ENCODE measurements at regions not wholly inside any gene's neighbourhood (a gene's known extent, or its start where the extent isn't known, plus 50 kb on each side); places are given as distances from the start of the nearest gene placed in this dataset.

GRCh38 chr3:21109056-21109455 lies 642.0 kb downstream of the ZNF385D start:
- WGBS, 5 donors, result 64 to 76% (median 73%) methylated on average over 3 of the region's 3 CpGs
- no peaks in the 10 kb centered on the region for H3K9me3 ChIP-seq
- intact Hi-C loops (cut with DNase I; ENCODE audit: low total_unique reads), result no loop called here
- no peak for DNase-seq
- no peak overlapping the region for H3K4me3 ChIP-seq
- H3K4me1 ChIP-seq, result no peaks in the 10 kb centered on the region
- no peaks in the 10 kb centered on the region for H3K27me3 ChIP-seq
- no peak overlapping the region for H3K27ac ChIP-seq
- H3K36me3 ChIP-seq, result no peaks in the 10 kb centered on the region
- TF ChIP-seq POLR2A (IDR thresholded peaks at IDR 0.05) (no peak), POLR2AphosphoS5 (IDR thresholded peaks at IDR 0.05) (no peak), EP300 (IDR thresholded peaks at IDR 0.05) (no peak), CTCF (IDR thresholded peaks at IDR 0.05) (no peak)

GRCh38 chr3:21105784-21106183 lies 645.2 kb downstream of the ZNF385D start:
- Histone ChIP-seq H3K4me3 (no peak overlapping the region), H3K36me3 (no peaks in the 10 kb centered on the region), H3K9me3 (peaks cover 0 to 8% (median 4%) of the 10 kb centered on the region in 4 donors), H3K27ac (no peak overlapping the region), H3K4me1 (no peaks in the 10 kb centered on the region), H3K27me3 (no peaks in the 10 kb centered on the region)
- no peak for TF ChIP-seq EP300 (IDR thresholded peaks at IDR 0.05)
- no peak for TF ChIP-seq POLR2A (IDR thresholded peaks at IDR 0.05)
- TF ChIP-seq CTCF (IDR thresholded peaks at IDR 0.05), result no peak
- no peak for TF ChIP-seq POLR2AphosphoS5 (IDR thresholded peaks at IDR 0.05)
- DNase-seq, result no peak
- intact Hi-C loops (cut with DNase I; ENCODE audit: low total_unique reads), result no loop called here
- WGBS, 5 donors, result 96 to 100% (median 100%) methylated on average over 1 of the region's 1 CpG

- Histone ChIP-seq H3K36me3 (no peaks in the 10 kb centered on the region), H3K4me1 (no peaks in the 10 kb centered on the region), H3K27ac (no peak overlapping the region), H3K4me3 (no peak overlapping the region), H3K27me3 (no peaks in the 10 kb centered on the region), H3K9me3 (peaks cover 0 to 8% (median 4%) of the 10 kb centered on the region in 4 donors)
- TF ChIP-seq EP300 (IDR thresholded peaks at IDR 0.05), result no peak
- no peak for TF ChIP-seq POLR2AphosphoS5 (IDR thresholded peaks at IDR 0.05)
- no peak for TF ChIP-seq CTCF (IDR thresholded peaks at IDR 0.05)
- TF ChIP-seq POLR2A (IDR thresholded peaks at IDR 0.05), result no peak
- no peak for DNase-seq
- intact Hi-C loops (cut with DNase I; ENCODE audit: low total_unique reads), result no loop called here
- 76 to 87% (median 81%) methylated on average over 6 of the region's 6 CpGs for WGBS, 5 donors
These were observed 650.2 kb downstream of the ZNF385D start for GRCh38 chr3:21100656-21101359.

GRCh38 chr3:21094686-21095085 lies 656.3 kb downstream of the ZNF385D start:
- H3K4me1 ChIP-seq, result no peaks in the 10 kb centered on the region
- no peaks in the 10 kb centered on the region for H3K27me3 ChIP-seq
- no peak for TF ChIP-seq POLR2AphosphoS5 (IDR thresholded peaks at IDR 0.05)
- no peak for TF ChIP-seq CTCF (IDR thresholded peaks at IDR 0.05)
- TF ChIP-seq POLR2A (IDR thresholded peaks at IDR 0.05), result no peak
- TF ChIP-seq EP300 (IDR thresholded peaks at IDR 0.05), result no peak
- no peaks in the 10 kb centered on the region for H3K36me3 ChIP-seq
- 92 to 96% (median 94%) methylated on average over 2 of the region's 2 CpGs for WGBS, 5 donors
- no peaks in the 10 kb centered on the region for H3K9me3 ChIP-seq
- no peak for DNase-seq
- no peak overlapping the region for H3K27ac ChIP-seq
- H3K4me3 ChIP-seq, result no peak overlapping the region
- intact Hi-C loops (cut with DNase I; ENCODE audit: low total_unique reads), result no loop called here
